Activated CD4-positive, alpha-beta T cell treated with anti-CD3 and anti-CD28 coated beads, Interleukin-10, Interleukin-2, amounts not matched to agents 100 ng/mL and 50 ng/mL, durations not matched to agents 16 hours and 8 hours (primary cell): ENCODE measurements at regions not wholly inside any gene's neighbourhood (a gene's known extent, or its start where the extent isn't known, plus 50 kb on each side); places are given as distances from the start of the nearest gene placed in this dataset.
A peak's percentile ranks its signal among the peaks of the same experiment; 100 is the strongest.

Experiments
- DNase-seq: peaks from one replicate; pipeline ENCODE4 v3.0.0-alpha.2; 2020

GRCh38 chr5:4866817-4867216 is 273.3 kb upstream of the ADAMTS16 start:
- DNase-seq = no peak

- DNase-seq = peak; percentile 58
Observed at GRCh38 chr5:4868140-4868735, 271.9 kb upstream of the ADAMTS16 start.

GRCh38 chr5:4873652-4874051 is 266.5 kb upstream of the ADAMTS16 start:
- DNase-seq = no peak

GRCh38 chr5:4874097-4874496 is 266.0 kb upstream of the ADAMTS16 start:
- DNase-seq = no peak

- no peak for DNase-seq
Observed at GRCh38 chr5:4875942-4876341, 264.2 kb upstream of the ADAMTS16 start.

GRCh38 chr5:4876804-4877203 is 263.3 kb upstream of the ADAMTS16 start:
- DNase-seq = no peak

GRCh38 chr5:4877579-4877978 is 262.6 kb upstream of the ADAMTS16 start:
- no peak for DNase-seq

GRCh38 chr5:4879075-4879474 is 261.1 kb upstream of the ADAMTS16 start:
- DNase-seq = no peak

GRCh38 chr5:4879693-4880303 is 260.3 kb upstream of the ADAMTS16 start:
- DNase-seq = peak; percentile 60

GRCh38 chr5:4880304-4880741 is 259.8 kb upstream of the ADAMTS16 start:
- no peak for DNase-seq

GRCh38 chr5:4881366-4882002 is 258.6 kb upstream of the ADAMTS16 start:
- no peak for DNase-seq

- no peak for DNase-seq
Observed at GRCh38 chr5:4882186-4882585, 257.9 kb upstream of the ADAMTS16 start.

GRCh38 chr5:4883360-4883759 is 256.8 kb upstream of the ADAMTS16 start:
- DNase-seq = no peak

GRCh38 chr5:4893063-4893744 is 246.9 kb upstream of the ADAMTS16 start:
- no peak for DNase-seq

GRCh38 chr5:4896328-4896727 is 243.8 kb upstream of the ADAMTS16 start:
- no peak for DNase-seq

GRCh38 chr5:4901305-4901811 is 238.8 kb upstream of the ADAMTS16 start:
- DNase-seq = no peak

- DNase-seq = no peak
Observed at GRCh38 chr5:4901924-4902323, 238.2 kb upstream of the ADAMTS16 start.

- no peak for DNase-seq
Observed at GRCh38 chr5:4905674-4906520, 234.2 kb upstream of the ADAMTS16 start.

GRCh38 chr5:4906786-4907185 is 233.3 kb upstream of the ADAMTS16 start:
- no peak for DNase-seq

GRCh38 chr5:4907571-4907970 is 232.6 kb upstream of the ADAMTS16 start:
- no peak for DNase-seq

- no peak for DNase-seq
Observed at GRCh38 chr5:4909086-4909485, 231.0 kb upstream of the ADAMTS16 start.

- DNase-seq = no peak
Observed at GRCh38 chr5:4911646-4912403, 228.3 kb upstream of the ADAMTS16 start.
